SK-N-DZ (cell line): ENCODE measurements at regions not wholly inside any gene's neighbourhood (a gene's known extent, or its start where the extent isn't known, plus 50 kb on each side); places are given as distances from the start of the nearest gene placed in this dataset.
"Not testable (repeated sequence)": the region's sequence is repeated elsewhere in the genome, so short reads cannot be mapped to it uniquely, and the experiment has no call there.

ENCODE experiments used
- DNase-seq: peaks from one replicate; pipeline ENCODE4 v3.0.0-alpha.2; 2015; ENCODE audit warnings: low spot score

- DNase-seq: no peak
Observed at GRCh38 chr2:228956701-228957474, 314.2 kb downstream of the PID1 start.

GRCh38 chr2:228949831-228950230 is 321.3 kb downstream of the PID1 start:
- DNase-seq: no peak

- DNase-seq: no peak
Observed at GRCh38 chr2:228945710-228946109, 325.4 kb downstream of the PID1 start.

- DNase-seq: no peak
Observed at GRCh38 chr2:228942856-228943255, 328.2 kb downstream of the PID1 start.

DNA sequence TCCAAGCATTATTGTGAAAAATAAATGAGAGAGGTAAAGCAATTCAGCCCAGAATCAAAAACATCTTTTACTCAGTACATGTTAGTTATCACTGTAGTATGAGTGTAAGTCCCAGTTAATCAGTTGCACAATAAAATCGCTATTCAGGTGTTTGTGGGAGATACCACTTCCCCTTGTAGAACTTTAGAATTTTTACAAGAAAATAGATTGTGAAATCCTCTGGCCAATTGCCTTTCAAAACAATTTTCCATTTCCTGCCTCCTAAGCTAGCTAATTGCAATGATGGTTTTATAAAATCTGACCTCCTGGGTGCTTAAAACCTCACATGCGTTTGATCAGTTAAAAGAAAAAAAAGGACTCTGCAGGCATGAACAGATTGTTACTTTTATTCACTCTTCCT is 332.5 kb downstream of the PID1 start:
- no peak for DNase-seq

DNA sequence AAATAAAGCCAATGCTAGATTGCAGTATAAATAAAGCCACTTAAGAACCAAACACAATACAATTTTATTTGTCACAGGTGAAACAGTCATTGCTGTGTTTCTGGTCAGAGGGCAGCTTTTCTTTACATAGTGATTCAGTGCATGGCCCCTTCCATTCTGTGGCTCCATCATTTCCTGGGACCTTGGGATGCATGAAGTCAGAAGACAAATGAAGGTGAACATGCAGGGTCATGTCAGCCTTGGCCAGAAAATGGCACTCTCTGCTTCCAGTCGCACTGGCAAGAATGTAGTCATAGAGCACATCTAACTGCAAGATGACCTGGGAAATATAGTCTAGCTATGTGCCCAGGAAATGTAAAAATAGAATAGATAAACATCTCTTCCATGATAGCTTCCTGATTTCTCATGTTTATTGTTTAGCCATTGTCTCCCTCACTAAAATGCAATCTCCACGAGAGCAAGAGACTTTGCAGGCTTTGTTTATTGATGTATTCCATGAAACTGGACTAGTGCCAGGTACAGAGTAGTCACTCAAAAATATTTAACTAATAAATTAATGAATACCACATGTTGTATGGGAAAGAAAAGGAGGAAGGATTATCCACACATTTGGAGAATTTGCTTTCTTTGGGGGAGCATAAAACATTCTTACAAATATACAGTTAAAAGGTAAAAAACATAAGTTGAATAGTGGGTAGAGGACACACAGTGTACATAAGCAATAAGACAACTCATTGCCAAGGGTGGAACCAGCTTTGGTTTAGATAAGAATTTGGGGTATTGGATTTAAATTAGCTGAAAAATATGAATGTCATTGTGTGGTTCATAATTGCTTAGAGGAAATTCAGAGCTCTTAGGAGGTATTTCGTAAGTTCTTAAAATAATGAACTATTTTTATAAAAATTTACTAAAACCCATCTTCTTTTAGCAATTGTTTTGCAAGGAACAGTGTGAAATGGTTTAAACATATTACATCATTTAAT is 343.8 kb downstream of the PID1 start:
- DNase-seq: no peak

GRCh38 chr2:228919808-228920207 is 351.3 kb downstream of the PID1 start:
- DNase-seq: no peak

GRCh38 chr2:228917220-228917619 is 353.9 kb downstream of the PID1 start:
- no peak for DNase-seq

GRCh38 chr2:228916416-228917090 is 354.5 kb downstream of the PID1 start:
- DNase-seq: no peak

DNA sequence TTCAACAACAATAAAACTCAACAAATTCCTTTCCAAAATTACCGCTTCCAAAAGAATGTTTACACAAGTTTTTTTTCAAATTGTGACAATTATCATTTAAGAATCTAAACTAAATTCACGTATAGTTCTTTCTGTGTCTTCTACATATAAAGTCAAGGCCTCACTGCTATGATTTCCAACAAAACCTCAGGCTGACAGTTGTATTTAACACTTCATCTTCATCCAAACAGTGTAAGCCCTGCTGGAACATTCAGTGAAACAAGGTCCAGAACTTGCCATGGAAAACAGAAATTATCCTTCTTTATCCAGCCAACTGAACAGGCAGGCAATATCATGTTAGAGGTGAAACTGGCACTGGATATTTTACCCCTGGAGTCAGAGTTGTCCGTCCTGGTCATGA is 357.9 kb downstream of the PID1 start:
- no peak for DNase-seq

GRCh38 chr2:228910872-228911271 is 360.2 kb downstream of the PID1 start:
- DNase-seq: not testable (repeated sequence)

DNA sequence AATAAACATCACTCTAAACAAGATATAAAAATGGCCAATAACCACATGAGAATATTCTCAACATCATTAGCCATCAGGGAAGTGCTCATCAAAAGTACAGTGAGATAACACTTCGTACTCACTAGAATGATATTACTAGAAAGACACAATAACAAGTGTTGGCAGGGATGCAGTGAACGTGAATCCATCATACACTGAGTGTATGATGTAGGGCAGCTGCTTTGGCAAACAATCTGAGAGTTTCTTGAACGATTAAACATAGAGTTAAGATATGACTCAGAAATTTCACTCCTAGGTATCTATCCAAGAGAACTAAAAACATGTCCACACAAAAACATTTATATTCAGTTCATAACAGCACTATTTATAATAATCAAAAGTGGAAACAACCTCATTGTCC is 368.9 kb downstream of the PID1 start:
- DNase-seq: no peak

- no peak for DNase-seq
Observed at GRCh38 chr2:228901531-228901930, 369.6 kb downstream of the PID1 start.

GRCh38 chr2:228878138-228878537 is 392.9 kb downstream of the PID1 start:
- DNase-seq: no peak

- DNase-seq: no peak
Observed at GRCh38 chr2:228876276-228876675, 394.8 kb downstream of the PID1 start.

DNA sequence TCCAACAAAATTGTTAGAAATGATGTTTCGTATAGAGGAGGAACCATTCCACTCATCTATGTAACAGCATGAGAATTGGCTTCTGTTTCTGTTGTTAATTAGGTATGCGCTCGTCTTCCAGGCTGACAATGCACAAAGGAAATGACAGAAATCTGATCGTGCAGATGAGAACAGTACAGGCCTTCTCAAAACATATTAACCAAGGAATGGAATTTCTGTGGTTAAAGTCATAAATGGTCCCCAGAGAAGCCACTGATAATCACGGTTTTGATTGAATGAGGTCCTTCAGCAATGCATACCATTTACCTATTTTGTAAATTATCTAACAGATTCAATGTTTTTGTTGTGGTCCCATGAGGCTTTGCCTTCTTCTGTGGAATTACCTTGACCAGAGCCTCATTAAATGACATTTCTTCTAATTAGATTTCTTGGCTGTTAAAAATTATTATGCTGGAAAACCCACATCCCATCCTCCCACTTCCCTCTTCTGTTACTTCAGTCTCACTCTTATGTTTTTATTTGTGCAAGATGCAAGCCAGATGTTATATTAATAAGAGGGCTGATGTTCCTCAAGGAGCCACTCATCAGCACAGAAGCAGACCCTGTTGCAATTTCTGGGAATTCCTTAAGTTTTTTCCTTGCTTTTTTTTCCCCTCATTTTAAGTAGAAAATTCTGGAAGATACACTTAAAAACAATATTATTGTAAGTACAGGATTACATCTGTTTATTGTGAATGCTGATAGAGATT is 395.8 kb downstream of the PID1 start:
- no peak for DNase-seq

DNA sequence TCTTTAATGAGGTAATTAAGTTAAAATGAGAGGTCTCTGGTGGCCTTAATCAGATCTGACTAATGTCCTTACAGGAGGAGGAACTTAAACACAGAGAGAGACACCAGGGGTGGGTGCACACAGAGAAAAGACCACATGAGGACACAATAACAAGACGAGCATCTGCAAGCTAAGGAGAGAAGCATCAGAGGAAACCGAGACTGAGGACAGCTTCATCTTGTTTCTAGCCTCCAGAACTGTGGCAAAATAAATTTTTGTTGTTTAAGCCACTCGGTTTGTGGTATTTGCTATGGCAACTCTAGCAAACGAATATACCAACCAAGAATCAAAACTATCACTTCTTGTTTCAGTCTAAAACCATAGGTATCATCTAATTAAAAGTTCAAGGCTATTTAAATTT is 400.1 kb downstream of the PID1 start:
- peak; percentile 1 for DNase-seq

DNA sequence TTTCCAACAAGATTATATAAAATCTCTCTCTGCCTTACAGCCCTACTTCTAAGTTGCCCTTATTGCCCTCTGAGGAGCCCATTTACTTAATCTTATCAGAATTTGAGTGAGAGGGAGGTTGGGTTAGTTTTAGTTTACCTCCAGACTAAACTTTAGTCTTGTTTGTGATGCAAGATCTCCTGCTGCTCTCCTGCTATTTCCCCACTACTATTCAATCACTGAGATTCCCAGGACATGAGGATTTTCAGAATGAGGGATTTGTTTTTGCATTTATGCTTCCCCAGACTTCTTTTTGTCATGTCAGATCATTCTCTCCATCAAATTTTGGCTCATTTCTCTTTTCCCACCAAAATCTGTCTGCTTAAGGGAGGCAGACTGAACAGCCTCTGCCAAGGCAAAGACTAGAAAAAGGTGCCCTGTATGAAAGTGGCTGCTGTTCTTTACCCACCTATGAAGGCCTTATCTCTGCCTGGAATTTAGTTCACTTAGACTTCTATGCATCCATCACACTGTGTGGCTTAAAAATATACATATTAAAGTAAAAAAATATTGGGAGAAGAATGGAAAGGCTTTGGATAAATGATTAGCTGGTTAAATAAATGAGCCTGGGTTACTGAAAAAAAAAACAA is 401.3 kb downstream of the PID1 start:
- no peak for DNase-seq

- no peak for DNase-seq
Observed at GRCh38 chr2:228867406-228867805, 403.7 kb downstream of the PID1 start.

GRCh38 chr2:228866781-228867180 is 404.3 kb downstream of the PID1 start:
- DNase-seq: no peak

DNA sequence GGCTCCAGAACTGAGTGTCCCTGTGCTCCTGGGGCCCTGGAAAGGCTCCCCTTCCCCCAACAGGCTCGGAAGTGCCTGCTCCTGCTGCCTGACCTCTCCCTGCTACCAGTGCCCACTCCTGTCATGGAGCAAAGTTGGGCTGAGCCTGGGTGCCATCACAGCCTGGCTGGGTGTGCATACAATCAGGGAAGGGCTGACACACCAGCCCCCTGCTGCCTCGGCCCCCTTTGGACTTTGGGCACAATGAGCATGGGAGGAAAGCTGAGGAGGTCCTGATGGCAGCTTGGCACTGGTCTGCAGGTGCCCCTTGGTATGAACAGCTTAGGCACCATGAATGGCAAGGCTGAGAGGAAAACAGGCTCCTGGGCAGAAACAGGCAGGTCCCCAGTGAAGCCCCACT is 405.0 kb downstream of the PID1 start:
- no peak for DNase-seq
